Islet precursor cell (in vitro differentiated cells): ENCODE measurements at regions not wholly inside any gene's neighbourhood (a gene's known extent, or its start where the extent isn't known, plus 50 kb on each side); places are given as distances from the start of the nearest gene placed in this dataset.
A peak's percentile ranks its signal among the peaks of the same experiment; 100 is the strongest.

Source experiments
- DNase-seq: peaks from one replicate; pipeline ENCODE4 v3.0.0-alpha.2; 2018

- no peak for DNase-seq
These were observed 190.7 kb downstream of the NEDD1 start for GRCh38 chr12:97097734-97098133.

- DNase-seq, result no peak
These were observed 202.4 kb downstream of the NEDD1 start for GRCh38 chr12:97109441-97109840.

DNA sequence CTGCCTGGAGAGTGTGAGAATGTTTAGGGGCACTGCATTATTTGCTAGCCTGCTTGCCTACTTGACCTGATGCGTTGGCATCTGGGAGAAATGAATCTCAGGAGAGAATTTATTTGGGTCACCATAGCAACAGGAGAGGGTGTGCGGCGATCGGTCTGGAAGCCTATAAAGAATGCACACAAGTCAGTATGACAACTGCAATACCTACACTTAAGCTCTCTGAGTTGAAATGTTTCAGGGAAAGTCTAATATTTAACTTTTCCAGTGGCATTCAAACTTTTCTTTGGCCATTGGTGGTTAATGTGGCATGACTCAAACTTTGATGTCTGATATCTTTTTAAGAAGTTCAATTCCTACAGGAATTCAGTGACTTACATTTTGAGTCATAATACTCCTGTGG, 205.1 kb downstream of the NEDD1 start:
- no peak for DNase-seq

- no peak for DNase-seq
These were observed 211.8 kb downstream of the NEDD1 start for GRCh38 chr12:97118796-97119375.

DNA sequence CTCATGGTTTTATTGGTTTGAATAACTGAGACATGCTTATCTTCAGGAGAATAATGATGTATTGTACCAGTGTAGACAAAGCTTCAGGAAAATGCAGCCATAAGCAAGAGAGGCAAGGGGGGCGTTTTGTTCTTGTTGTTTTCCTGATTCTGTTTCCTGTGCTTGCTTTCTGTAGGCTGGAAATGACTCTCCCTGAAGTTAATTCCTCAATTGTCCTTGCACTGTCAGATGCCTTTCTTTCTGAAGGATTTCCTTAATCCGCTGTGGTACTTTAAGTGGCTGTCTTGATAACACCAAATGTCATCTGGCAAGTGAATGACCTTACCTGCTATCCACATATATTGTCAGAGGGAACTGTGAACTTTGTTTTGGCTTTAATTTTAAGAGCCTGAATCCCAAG, 220.0 kb downstream of the NEDD1 start:
- DNase-seq, result no peak

DNA sequence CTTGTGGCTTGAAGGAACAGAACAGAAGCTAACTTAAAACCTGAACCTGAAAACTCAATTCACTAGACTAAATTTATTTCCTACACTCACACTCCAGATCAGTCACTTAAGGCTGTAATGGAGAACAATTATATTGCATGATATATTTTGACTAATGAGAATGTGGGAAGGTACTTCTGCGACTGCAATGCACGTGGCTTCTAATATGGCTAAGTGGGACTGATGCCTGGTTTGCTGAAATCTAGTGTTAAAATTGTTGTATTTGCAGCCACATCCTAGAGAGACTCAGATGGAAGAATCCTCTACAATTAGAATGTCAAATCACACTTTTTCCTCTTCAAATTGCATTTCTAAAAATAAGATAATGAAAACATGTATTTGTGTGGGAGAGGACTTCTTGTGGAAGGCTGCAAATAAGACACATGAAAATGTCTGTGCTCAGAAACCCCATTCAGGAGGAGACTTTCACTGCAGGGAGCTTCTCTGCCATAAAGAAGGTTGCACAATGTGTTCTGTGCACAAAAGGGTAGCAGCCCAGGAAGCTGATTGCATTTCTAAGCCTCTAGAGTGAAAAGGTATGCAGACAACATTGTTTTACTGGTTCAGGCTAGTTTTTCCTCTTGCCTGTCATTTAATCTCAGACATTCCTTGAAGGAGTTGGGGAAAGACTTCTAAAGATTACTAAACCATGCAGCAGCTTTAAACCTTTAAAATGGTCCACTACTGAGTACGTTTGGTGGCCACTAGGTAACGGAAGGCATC, 224.3 kb downstream of the NEDD1 start:
- DNase-seq, result peak; percentile 79

GRCh38 chr12:97132270-97132669, 225.2 kb downstream of the NEDD1 start:
- DNase-seq, result no peak

DNA sequence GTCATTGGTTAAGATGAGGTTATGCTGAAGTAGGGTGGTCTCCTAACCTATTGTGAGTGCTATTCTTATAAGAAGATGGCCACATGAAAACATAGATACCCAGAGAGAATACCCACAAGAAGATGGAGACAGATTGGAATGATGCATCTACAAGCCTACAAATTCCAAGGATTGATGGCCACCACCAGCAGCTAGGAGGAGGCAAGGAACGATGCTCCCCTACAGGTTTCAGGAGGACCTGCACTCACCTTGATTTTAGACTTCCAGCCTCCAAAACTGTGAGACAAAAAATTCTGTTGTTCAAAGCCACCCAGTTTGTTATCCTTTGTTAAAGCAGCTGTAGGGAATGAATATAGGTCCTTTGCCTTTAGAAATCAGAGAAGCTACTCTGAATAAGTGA, 227.4 kb downstream of the NEDD1 start:
- DNase-seq, result no peak

DNA sequence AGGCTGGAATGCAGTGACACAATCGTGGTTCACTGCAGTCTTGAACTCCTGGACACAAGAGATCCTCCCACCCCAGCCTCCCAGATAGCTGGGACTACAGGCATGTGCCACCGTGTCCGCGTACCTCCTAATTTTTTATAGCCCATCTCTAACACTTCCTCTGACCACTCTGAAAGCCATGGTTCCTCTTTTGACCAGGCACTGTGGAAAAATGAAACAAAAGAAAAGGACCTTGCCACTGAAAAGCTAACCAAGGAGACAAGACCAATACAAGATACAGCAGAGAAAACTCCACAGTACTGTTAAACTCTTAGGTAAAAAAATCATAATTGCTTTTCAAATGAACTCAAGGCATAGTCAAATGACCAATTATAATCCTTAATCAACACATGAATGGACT, 233.3 kb downstream of the NEDD1 start:
- no peak for DNase-seq

- DNase-seq, result peak; percentile 89
These were observed 235.8 kb downstream of the NEDD1 start for GRCh38 chr12:97142737-97143410.

DNA sequence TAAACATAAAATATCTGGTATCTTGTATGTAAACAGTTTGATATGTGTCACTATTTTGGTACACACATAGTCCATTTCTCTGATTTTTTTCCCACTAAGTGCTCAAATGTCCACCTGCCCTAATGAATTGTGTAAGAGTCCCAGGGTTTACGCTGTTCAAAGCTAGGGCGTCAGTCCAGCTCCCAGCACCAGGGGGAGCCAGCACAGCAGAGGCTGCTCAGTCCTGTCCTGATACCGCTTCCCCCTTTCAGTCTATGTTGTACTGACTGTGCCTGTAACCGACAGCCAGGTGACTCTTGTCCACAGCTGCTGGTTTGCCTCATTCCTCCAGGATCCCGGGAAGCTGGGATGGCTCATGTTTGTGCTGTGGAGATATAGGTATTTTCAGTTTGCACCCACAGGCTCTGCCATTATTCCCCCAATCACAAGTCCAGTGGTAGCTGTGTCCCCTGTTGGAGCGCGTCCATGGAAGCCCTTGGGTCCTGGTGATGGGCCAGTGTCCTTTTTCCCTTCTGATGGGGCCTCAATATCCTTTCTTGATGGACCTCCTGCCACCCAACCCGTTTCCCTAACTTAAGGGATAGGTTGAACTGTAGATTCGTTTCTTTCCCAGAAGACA, 242.0 kb downstream of the NEDD1 start:
- DNase-seq, result peak; percentile 91

DNA sequence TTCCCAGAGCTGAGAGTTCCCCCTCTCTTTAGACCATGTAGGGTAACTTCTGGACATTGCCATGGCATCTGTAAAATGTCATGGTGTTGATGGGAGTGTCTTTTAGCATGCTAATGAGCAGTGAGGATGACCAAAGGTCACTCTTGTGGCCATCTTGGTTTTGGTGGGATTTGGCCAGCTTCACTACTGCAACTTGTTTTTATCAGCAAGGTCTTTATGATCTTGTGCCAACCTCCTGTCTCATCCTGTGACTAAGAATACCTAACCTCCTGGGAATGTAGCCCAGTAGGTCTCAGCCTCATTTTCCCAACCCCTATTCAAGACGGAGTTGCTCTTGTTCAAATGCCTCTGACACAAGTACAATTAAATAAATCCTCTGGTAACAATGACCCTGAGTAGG, 244.4 kb downstream of the NEDD1 start:
- no peak for DNase-seq

DNA sequence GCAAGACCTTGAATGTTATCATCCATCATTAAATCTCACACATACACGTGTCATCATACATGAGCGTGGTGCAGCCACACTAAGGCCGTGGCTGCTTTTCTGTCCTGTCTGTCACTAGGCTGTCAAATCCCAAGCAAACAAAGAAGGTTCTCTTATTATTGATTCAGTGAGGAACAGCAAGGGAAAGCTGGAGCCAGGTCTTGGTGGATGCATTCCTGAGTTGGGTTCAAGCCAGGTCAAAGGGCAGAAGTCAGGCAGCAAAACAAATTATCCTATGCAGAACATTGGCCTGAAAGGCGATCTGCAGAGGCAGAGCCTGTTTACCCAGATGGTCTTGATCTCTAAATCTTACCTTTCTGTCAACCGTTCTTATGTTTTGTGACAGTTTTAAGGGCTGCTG, 252.3 kb downstream of the NEDD1 start:
- DNase-seq, result peak; percentile 55

DNA sequence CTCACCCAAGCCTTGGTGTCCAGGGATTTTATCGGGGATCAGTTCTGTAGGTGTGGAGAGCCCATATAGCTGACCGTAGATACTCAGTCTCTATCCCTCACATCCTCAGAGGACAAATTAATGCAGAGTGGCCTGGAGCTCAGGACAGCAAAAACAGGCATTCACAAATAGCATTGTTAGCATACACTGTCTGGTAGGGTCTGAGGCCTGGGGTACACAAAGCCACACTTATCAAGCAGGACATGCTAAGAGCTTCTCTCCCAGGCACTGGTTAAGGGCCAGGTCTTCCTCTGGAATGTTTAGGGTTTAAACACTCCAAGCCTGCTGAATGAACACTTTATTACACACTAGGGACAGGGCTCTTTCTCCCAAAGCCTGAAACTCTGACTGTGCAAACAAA, 253.2 kb downstream of the NEDD1 start:
- DNase-seq, result peak; percentile 81

DNA sequence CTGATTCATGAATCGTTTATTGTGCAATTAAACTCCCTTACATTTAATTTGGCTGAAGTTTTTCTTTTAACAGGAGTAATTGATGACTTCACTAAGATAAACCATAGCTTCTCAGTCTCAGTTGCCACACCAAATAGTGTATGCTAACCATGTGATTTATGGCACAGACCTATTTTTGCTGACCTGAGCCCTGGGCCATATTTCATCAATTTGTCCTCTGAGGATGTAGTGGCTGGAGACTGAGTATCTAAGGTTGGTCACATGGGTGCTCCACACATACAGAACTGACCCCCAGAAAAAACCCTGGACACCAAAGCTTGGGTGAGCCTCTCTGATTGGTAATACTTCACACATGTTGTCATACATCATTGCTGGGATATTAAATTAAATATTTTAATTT, 255.1 kb downstream of the NEDD1 start:
- no peak for DNase-seq

DNA sequence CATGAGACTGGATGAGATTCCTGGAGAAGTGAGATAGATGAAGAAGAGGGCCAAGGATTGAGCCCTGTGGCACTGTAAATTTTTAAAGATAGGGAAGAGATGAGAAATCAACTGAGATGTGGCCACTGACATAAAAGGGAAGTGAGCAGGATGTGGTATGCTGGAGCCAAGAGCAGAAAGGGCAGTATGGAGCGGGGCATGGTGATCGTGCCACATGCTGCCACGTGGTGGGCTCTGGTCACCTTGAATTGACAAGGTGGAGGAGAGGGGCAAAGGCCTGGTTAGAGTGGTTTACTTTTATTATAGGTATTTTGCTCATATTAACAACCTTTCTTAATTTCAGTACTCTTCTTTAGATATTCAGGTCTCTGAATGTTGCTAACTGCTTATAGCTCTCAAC, 257.9 kb downstream of the NEDD1 start:
- DNase-seq, result no peak

- no peak for DNase-seq
These were observed 260.5 kb downstream of the NEDD1 start for GRCh38 chr12:97167598-97167997.

DNA sequence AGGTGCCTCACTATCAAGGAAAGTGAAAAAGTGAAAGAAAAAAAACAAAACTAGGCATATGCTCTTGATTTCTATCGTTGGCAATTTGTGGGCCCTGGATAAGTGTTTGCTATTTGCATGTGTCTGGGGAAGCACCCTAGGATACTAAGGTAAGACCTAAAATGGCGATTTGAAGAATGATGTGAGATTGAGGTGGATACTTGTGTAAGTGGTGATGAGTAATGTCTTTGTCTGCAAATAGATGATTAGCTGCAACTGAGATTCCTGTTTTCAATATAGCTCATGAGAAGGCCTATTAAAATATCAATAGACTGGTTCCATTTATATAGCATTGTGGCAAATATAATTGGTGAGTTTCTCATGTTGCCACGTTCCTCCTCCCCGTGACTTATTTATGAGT, 261.7 kb downstream of the NEDD1 start:
- no peak for DNase-seq

GRCh38 chr12:97169889-97170567, 263.0 kb downstream of the NEDD1 start:
- no peak for DNase-seq

GRCh38 chr12:97173688-97174410, 266.8 kb downstream of the NEDD1 start:
- DNase-seq, result no peak

DNA sequence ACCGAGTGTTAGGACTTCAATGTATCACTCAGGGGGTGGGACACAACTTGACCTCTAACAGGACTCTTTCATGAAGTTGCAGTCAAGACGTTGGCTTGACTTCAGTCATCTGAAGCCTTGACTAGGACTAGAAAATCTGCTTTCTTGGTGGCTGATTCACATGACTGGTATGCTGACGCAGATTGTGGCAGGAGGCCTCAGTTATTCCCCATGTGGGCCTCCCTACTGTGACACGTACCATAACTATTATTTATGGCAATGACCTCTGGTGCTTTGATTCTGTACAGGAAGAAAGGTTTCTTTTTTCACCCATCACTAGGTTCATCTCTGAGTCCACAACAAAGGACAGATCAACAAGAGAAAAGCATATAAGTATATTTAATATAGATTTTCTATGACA, 270.4 kb downstream of the NEDD1 start:
- DNase-seq, result no peak

DNA sequence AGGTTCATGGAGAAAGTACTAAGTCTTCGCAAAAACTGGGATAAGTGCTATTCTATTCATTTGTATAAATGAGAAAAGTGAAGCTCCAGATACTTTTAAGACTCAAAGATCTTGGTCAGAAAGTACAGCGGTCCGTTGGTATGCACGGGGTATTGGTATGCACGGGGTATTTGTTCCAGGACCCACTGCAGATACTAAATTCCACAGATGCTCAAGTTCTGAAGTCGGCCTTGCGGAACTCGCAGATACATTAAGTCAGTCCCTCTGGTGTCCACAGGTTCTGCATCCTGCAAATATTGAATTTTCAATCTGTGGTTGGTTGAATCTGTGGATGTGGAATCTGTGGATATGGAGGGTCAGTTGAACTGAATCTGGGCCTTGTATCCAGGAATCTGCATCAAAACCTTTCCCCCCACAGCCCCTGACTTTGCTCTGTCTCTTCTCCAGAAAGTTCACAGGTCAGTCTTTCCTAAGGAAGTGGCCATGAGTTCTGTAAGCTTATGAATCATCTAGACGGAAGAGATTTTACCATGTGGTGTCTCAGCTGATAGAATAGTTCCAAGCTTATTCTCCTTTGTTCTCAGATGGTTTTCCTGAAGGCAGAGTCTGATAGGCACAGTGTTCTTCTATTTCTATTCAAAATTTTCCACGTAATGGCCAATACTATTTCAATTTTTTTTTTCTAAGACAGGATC, 274.7 kb downstream of the NEDD1 start:
- DNase-seq, result peak; percentile 80
